GM04504 (cell line): ENCODE measurements at regions not wholly inside any gene's neighbourhood (a gene's known extent, or its start where the extent isn't known, plus 50 kb on each side); places are given as distances from the start of the nearest gene placed in this dataset.
"Not testable (repeated sequence)": the region's sequence is repeated elsewhere in the genome, so short reads cannot be mapped to it uniquely, and the experiment has no call there.

Source experiments
- DNase-seq: peaks from one replicate; pipeline ENCODE4 v3.0.0-alpha.2; 2012; ENCODE audit warnings: low read depth

- DNase-seq: no peak
These were observed 52.9 kb upstream of the IMP4 start for GRCh38 chr2:130289780-130290179.

GRCh38 chr2:130288467-130289403, 54.0 kb upstream of the IMP4 start:
- DNase-seq: no peak

- DNase-seq: no peak
These were observed 55.1 kb upstream of the IMP4 start for GRCh38 chr2:130287656-130288026.

- no peak for DNase-seq
These were observed 55.6 kb upstream of the IMP4 start for GRCh38 chr2:130286983-130287655.

DNA sequence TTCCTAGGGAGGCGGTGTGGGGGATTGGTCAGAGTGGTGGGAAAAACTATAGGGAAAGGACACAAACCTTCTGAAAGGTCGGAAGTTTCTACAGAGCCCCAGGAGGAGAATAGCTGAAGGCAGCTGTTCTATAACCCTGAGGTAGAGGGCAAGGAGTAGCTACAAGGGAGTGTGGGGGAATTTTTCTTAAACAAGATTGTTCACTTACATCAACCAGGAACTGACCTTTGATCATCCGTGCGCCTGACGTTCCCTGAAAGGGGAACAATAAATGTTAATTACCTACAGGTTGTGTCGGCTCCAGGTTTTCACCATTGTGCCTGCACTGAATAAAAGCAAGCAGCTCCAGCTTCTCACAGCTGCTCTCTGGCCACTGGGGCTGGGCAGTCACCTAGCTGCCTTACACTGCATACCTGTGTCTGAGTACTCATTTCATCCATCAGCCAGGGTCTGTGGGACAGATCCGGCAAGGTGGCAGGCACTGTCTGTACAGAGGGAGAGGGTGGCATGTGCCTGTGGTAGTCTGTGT, 59.3 kb upstream of the IMP4 start:
- not testable (repeated sequence) for DNase-seq

DNA sequence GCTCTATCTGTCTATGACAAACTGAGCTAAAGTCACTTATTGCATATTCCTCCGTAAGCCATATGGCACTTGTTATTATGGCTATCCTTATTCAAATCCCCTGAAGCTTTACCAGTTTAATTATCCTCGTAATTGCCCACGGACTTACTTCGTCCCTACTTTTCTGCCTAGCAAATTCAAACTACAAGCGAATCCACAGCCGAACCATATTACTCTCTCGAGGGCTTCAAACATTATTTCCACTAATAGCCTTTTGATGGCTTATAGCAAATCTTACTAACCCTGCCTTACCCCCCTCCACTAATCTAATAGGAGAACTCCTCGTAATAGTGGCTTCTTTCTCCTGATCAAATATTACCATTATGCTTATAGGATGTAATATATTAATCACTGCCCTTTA, 63.1 kb upstream of the IMP4 start:
- DNase-seq: not testable (repeated sequence)

GRCh38 chr2:130268333-130268732, 70.1 kb upstream of the TUBA3E start:
- not testable (repeated sequence) for DNase-seq

GRCh38 chr2:130267572-130267971, 69.3 kb upstream of the TUBA3E start:
- not testable (repeated sequence) for DNase-seq

- DNase-seq: not testable (repeated sequence)
These were observed 68.6 kb upstream of the TUBA3E start for GRCh38 chr2:130266836-130267235.

DNA sequence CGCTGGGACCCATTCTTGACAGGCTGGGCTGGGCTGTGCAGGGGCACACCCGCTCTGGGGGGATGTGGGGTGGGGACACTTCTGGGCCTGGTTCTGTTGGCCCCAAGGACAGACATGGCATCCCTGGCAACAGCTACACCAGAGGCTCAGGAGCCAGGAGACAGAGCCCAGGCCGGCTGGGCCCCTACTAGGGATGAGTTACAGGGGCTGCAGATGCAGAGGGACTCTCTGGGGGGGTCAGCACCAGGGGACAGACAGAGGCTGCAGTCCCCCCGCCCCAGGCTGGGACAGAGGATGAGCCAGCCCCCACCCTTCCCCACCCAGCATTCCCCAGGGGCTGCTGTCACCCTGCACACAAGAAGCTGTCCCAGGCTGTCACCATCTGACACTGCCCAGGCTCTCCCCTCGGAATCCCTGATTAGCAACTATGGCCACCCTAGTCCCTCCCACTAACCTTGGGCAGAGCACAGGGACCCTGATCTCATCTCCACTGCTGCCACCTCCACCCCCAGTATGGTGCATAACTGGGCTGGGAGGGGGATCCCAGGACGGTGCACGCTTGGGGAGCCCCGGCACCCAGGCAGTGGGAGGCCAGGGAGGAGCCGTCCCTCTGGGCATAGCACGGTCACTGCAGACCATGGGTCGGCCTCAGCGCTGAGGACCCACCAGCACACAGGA, 67.5 kb upstream of the TUBA3E start:
- DNase-seq: not testable (repeated sequence)

- DNase-seq: not testable (repeated sequence)
These were observed 66.7 kb upstream of the TUBA3E start for GRCh38 chr2:130264901-130265320.

DNA sequence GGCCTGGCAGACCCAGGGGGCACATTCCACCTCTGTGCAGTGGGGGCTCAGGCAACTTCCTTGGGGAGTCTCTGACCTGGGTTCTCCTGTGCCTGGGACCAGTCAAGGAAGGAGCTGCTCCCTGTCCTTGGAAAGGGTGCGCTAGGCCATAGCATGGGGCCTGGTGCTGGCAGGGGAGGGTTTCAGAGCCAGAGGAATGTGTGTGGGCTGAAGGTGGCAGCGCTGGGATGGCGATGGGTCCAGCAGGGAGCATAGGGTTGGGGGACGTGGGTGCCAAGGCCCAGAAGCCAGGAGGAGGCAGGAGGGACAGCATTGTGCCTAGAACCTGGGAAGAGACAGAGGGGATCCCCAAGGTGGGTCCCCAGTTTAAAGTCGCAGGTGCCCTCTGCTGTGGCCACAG, 66.3 kb upstream of the TUBA3E start:
- DNase-seq: no peak

GRCh38 chr2:130264046-130264445, 65.8 kb upstream of the TUBA3E start:
- DNase-seq: no peak

GRCh38 chr2:130263606-130264005, 65.4 kb upstream of the TUBA3E start:
- no peak for DNase-seq

DNA sequence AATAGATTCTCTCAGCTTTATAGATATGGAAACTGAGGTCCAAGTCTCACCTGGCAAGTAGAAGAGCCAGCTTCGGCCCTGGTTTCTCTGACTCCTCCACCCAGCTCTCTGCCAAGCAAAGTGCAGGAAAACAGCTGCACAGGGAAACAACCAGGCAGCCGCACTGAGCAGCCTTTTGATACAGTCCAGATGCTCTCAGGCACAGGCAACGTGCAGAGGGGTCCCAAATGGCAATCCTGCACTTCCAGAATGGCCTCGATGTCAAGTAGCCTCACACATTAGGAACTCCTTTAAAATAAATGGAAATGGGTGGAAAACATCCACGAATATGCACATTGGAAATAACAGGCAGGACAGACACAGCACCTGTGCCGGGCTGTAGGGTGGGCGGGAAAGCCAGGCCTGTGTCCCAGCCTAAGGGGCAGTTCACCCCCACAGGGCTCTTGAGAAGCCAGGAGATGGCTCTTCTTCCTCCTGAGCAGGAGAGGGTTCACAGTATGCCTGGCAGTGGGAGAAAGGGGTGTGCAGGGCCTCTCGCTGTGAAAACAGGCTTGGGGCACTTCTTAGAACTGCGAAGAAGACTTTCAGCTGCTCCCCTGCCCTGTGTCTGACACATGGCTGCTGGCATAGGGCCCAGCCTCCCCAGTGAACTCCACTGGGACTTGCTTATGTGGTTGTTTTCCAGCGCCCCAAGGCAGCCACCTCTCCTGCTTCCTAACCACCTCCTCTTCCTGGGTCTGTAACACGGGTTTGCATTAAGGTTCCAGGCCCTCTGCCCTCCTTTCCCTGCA, 63.9 kb upstream of the TUBA3E start:
- DNase-seq: peak; percentile 1

GRCh38 chr2:130261099-130261498, 62.9 kb upstream of the TUBA3E start:
- no peak for DNase-seq

DNA sequence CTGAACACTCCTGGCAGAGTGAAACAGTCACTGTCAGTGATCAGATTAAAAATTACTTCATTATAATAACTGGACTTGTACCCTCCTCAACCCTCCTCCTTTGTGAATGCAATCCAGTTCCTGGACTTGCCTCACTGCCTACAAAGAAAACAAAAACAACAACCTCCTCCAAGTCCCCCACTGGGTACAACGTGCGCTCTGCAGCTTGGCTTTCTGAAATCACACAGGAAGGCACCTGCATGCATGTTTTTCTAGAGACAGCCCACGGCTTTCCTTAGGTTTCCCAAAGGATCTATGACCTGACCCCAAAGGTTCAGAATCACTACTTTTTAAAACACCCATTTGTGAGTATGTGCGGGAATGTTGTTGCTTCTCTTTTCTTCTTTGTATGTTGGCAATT, 61.4 kb upstream of the TUBA3E start:
- no peak for DNase-seq

GRCh38 chr2:130258356-130258755, 60.1 kb upstream of the TUBA3E start:
- DNase-seq: no peak

DNA sequence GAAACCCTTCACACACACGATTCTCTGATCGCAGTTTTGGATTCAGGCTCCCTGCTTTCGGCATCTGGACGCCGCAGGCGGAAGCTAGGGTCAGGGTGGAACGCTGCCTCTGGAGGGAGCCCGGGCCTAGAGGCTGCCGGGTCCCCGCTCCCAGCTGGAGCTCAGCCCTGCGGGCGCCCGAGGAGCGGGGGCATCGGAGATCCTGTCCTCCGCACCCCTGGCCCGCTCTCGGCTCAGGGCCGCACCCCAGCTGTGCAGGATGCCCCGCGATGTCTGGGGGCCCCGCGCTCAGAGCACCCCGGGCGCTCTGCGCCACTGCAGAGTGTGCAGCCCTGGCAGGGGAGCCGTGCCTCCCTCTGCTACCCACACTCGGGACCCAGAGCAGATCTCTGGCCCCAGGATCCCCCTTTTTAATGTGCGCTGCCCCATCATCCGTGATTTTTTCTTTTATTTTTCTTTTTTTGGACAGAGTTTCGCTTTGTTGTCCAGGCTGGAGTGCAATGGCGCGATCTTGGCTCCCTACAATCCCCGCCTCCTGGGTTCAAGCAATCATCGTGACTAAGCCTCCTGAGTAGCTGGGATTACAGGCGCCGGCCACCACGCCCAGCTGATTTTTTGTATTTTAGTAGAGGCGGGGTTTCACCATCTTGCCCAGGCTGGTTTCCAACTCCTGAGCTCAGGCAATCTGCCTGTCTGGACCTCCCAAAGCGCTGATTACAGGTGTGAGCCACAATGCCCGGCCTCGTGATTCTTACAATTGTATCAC, 54.8 kb upstream of the TUBA3E start:
- no peak for DNase-seq

DNA sequence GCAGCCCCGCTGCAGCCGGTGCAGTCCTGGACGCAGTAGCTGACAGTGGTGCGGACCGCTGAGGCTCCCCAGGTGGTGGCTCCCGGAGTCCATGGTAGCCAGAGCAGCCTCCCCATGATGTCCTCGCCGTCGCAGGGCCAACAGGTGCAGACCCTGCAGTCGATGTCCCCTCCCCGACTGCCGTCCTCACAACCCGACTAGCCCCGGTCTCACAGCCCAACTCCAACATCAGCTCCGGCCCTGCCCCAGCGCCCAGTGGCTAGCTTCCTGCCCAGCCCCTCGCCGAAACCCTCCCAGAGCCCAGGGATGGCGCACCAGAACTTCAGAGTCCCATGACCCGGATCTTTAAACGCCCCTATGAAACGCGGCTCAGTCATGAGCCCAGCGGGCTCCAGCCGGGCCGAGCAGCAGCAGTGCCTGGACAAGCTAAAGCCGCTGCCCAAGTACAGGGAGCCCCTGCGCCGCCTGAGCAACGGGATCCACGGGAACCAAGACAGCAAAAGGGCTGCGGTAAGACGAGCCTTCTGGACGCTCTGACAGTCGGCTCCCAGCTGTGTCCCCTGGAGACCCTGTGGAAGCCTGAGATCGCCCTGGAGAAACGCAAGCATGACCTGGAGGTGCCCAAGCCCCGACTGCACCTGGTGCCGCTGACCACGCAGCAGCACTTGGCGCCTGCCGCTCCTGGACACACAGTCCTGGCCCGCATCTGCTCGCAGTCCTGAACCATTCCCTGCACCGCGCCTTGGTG, 53.8 kb upstream of the TUBA3E start:
- no peak for DNase-seq
